Progenitor cell of endocrine pancreas (in vitro differentiated cells): ENCODE measurements at regions not wholly inside any gene's neighbourhood (a gene's known extent, or its start where the extent isn't known, plus 50 kb on each side); places are given as distances from the start of the nearest gene placed in this dataset.

Source experiments
- DNase-seq: peaks from one replicate; pipeline ENCODE4 v3.0.0; 2021; ENCODE audit warnings: low spot score; ENCODE audit not compliant: unreplicated experiment
- H3K27ac Mint-ChIP-seq: 2 replicates; pipeline ENCODE4 v1.8.0; 2021; ENCODE audit warnings: mild to moderate bottlenecking, moderate library complexity, mixed read lengths
- H3K27me3 Mint-ChIP-seq: 2 replicates; pipeline ENCODE4 v1.8.0; 2021; ENCODE audit warnings: mixed read lengths
- H3K36me3 Mint-ChIP-seq: 2 replicates; pipeline ENCODE4 v1.8.0; 2022; ENCODE audit warnings: mixed read lengths; ENCODE audit not compliant: insufficient read depth
- H3K4me1 Mint-ChIP-seq: 2 replicates; pipeline ENCODE4 v1.8.0; 2021; ENCODE audit warnings: low read depth, mixed read lengths
- H3K4me3 Mint-ChIP-seq: 2 replicates; pipeline ENCODE4 v1.8.0; 2021; ENCODE audit warnings: low read depth, mild to moderate bottlenecking, moderate library complexity, mixed read lengths
- H3K9me3 Mint-ChIP-seq: 2 replicates; pipeline ENCODE4 v1.8.0; 2021; ENCODE audit warnings: low read depth, mixed read lengths
- TF ChIP-seq, protein P1 (sequence below): fragments of 200-600 bp; sonication (generic); IDR thresholded peaks from one replicate; pipeline ENCODE4 v1.5.0; 2021; ENCODE audit warnings: antibody characterized with exemption, mild to moderate bottlenecking; ENCODE audit not compliant: unreplicated experiment

DNA sequence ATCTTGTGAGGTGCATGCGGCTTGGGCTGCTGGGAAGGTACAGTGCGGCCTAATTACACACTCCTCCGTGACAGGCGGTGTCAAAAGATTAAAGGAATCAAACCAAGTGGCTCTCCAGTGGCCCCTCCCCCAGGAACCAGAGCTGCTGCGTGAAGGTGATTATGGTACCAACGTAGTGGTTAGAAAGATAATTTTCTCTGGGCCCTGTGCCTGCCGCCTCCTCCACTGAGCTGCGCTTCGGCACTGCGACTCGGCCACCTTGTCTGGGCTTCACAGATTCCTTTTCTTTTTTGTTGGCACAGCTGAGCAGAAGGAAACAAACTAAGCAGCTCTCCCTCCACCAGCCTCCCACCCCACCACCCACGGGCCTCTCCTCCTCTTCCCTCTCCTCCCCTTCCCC, 113.2 kb upstream of the SDK2 start:
- Mint-ChIP-seq H3K4me1 (no peaks in the 10 kb centered on the region), H3K4me3 (no peak overlapping the region), H3K27me3 (peaks cover 50% of the 10 kb centered on the region), H3K36me3 (no peaks in the 10 kb centered on the region), H3K9me3 (no peaks in the 10 kb centered on the region), H3K27ac (no peak overlapping the region)
- no peak for DNase-seq
- TF ChIP-seq, protein P1, sequence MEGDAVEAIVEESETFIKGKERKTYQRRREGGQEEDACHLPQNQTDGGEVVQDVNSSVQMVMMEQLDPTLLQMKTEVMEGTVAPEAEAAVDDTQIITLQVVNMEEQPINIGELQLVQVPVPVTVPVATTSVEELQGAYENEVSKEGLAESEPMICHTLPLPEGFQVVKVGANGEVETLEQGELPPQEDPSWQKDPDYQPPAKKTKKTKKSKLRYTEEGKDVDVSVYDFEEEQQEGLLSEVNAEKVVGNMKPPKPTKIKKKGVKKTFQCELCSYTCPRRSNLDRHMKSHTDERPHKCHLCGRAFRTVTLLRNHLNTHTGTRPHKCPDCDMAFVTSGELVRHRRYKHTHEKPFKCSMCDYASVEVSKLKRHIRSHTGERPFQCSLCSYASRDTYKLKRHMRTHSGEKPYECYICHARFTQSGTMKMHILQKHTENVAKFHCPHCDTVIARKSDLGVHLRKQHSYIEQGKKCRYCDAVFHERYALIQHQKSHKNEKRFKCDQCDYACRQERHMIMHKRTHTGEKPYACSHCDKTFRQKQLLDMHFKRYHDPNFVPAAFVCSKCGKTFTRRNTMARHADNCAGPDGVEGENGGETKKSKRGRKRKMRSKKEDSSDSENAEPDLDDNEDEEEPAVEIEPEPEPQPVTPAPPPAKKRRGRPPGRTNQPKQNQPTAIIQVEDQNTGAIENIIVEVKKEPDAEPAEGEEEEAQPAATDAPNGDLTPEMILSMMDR, result no peak

DNA sequence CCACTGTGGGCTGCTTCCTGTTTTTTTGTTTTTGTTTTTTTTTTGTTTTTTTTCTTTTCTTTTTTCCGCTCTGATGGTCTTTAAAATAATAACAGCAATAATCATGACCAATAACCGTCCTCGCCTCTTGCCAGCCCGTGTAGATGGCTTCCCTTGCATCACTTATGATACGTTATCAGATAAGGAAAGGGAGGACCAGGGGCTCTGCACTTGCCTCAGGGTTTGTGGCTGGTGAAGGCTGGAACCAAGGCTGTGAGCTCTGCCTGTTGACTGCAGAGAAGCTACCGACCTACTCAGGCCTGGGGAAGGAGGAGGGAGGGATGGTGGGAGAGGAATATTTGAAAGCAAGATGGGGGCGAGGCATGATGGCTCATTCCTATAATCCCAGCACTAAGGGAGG, 114.0 kb upstream of the SDK2 start:
- Mint-ChIP-seq H3K9me3 (no peaks in the 10 kb centered on the region), H3K27me3 (peaks cover 50% of the 10 kb centered on the region), H3K4me3 (no peak overlapping the region), H3K36me3 (no peaks in the 10 kb centered on the region), H3K4me1 (no peaks in the 10 kb centered on the region), H3K27ac (no peak overlapping the region)
- TF ChIP-seq, protein P1, result no peak
- no peak for DNase-seq

DNA sequence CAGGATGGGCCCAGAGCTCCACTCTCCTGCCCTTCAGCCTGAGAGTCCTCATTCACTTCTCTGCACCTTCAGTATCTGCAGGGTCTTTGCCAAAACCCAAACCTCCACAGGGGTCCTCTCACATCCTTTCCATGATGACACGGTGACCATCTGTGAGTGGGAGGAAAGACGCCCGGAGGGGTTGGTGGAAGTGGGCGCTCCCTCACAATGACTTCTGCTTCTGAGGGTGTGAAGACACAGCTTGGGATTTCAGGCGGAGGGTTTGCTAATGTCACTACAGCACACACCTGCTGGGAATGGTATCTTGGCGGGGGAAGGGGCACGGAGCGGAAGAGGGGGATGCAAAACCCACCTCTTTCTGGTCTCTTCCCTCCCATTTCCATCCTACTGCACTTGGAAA, 115.1 kb upstream of the SDK2 start:
- DNase-seq, result no peak
- Mint-ChIP-seq H3K27me3 (peaks cover 52% of the 10 kb centered on the region), H3K9me3 (no peaks in the 10 kb centered on the region), H3K36me3 (no peaks in the 10 kb centered on the region), H3K27ac (no peak overlapping the region), H3K4me1 (no peaks in the 10 kb centered on the region), H3K4me3 (no peak overlapping the region)
- TF ChIP-seq, protein P1, result no peak

GRCh38 chr17:73759734-73760438, 115.6 kb upstream of the SDK2 start:
- no peak for DNase-seq
- no peak overlapping the region for H3K4me3 Mint-ChIP-seq
- no peak overlapping the region for H3K27ac Mint-ChIP-seq
- peaks cover 49% of the 10 kb centered on the region for H3K27me3 Mint-ChIP-seq
- TF ChIP-seq, protein P1, result no peak
- H3K9me3 Mint-ChIP-seq, result no peaks in the 10 kb centered on the region
- no peaks in the 10 kb centered on the region for H3K36me3 Mint-ChIP-seq
- no peaks in the 10 kb centered on the region for H3K4me1 Mint-ChIP-seq

GRCh38 chr17:73760439-73760758, 116.2 kb upstream of the SDK2 start:
- TF ChIP-seq, protein P1, result no peak
- Mint-ChIP-seq H3K4me3 (no peak overlapping the region), H3K27me3 (peaks cover 47% of the 10 kb centered on the region), H3K9me3 (no peaks in the 10 kb centered on the region), H3K4me1 (no peaks in the 10 kb centered on the region), H3K36me3 (no peaks in the 10 kb centered on the region), H3K27ac (no peak overlapping the region)
- no peak for DNase-seq
